ENCODE measurements at regions not wholly inside any gene's neighbourhood (a gene's known extent, or its start where the extent isn't known, plus 50 kb on each side); places are given as distances from the start of the nearest gene placed in this dataset.

- TF ChIP-seq CTCF (IDR thresholded peaks at IDR 0.05), result no peak
- TF ChIP-seq SP1 (CRISPR knock-in tag; conservative IDR thresholded peaks at IDR 0.05), result no peak
- TF ChIP-seq AFF4 (CRISPR knock-in tag; IDR thresholded peaks at IDR 0.05; ENCODE audit: borderline replicate concordance), result no peak
- no peak for TF ChIP-seq ESRRA (CRISPR knock-in tag; IDR thresholded peaks at IDR 0.05; ENCODE audit: borderline replicate concordance)
- no peak for TF ChIP-seq CREM (CRISPR knock-in tag; IDR thresholded peaks at IDR 0.05)
- TF ChIP-seq ZNF425 (CRISPR knock-in tag; conservative IDR thresholded peaks at IDR 0.05), result no peak
- TF ChIP-seq MXD4 (CRISPR knock-in tag; IDR thresholded peaks at IDR 0.05; ENCODE audit: borderline replicate concordance), result no peak
- no peak for TF ChIP-seq TP53 (CRISPR knock-in tag; IDR thresholded peaks at IDR 0.05)
Measured at GRCh38 chr1:4871373-4871772, 217.0 kb downstream of the AJAP1 start.

Measured in WTC11 (cell line).